HuH-7 (cell line): ENCODE measurements at regions not wholly inside any gene's neighbourhood (a gene's known extent, or its start where the extent isn't known, plus 50 kb on each side); places are given as distances from the start of the nearest gene placed in this dataset.

Experiments used
- DNase-seq: peaks from one replicate; pipeline ENCODE4 v3.0.0; 2011; ENCODE audit warnings: low spot score

- DNase-seq = no peak
Observed at GRCh38 chr13:38519229-38519911, 167.5 kb upstream of the FREM2 start.

- no peak for DNase-seq
Observed at GRCh38 chr13:38520041-38520440, 166.8 kb upstream of the FREM2 start.

- no peak for DNase-seq
Observed at GRCh38 chr13:38527140-38527539, 159.7 kb upstream of the FREM2 start.

GRCh38 chr13:38528986-38529385 lies 157.9 kb upstream of the FREM2 start:
- DNase-seq = no peak

- DNase-seq = no peak
Observed at GRCh38 chr13:38530492-38530891, 156.4 kb upstream of the FREM2 start.

GRCh38 chr13:38535261-38535660 lies 151.6 kb upstream of the FREM2 start:
- no peak for DNase-seq

GRCh38 chr13:38537051-38537450 lies 149.8 kb upstream of the FREM2 start:
- DNase-seq = no peak

GRCh38 chr13:38538422-38538821 lies 148.5 kb upstream of the FREM2 start:
- no peak for DNase-seq

- DNase-seq = no peak
Observed at GRCh38 chr13:38539632-38540031, 147.2 kb upstream of the FREM2 start.

- no peak for DNase-seq
Observed at GRCh38 chr13:38542601-38543000, 144.3 kb upstream of the FREM2 start.

- DNase-seq = no peak
Observed at GRCh38 chr13:38543561-38543960, 143.3 kb upstream of the FREM2 start.

- DNase-seq = no peak
Observed at GRCh38 chr13:38563739-38564138, 123.1 kb upstream of the FREM2 start.

GRCh38 chr13:38564256-38565150 lies 122.4 kb upstream of the FREM2 start:
- DNase-seq = no peak

GRCh38 chr13:38566023-38566422 lies 120.9 kb upstream of the FREM2 start:
- DNase-seq = no peak

- no peak for DNase-seq
Observed at GRCh38 chr13:38566519-38566918, 120.4 kb upstream of the FREM2 start.

- DNase-seq = no peak
Observed at GRCh38 chr13:38570706-38571105, 116.2 kb upstream of the FREM2 start.

- DNase-seq = no peak
Observed at GRCh38 chr13:38575427-38575826, 111.5 kb upstream of the FREM2 start.

GRCh38 chr13:38577048-38577447 lies 109.8 kb upstream of the FREM2 start:
- DNase-seq = no peak

- peak; percentile 3 for DNase-seq
Observed at GRCh38 chr13:38582133-38582532, 104.7 kb upstream of the FREM2 start.

GRCh38 chr13:38590230-38590629 lies 96.6 kb upstream of the FREM2 start:
- DNase-seq = no peak

- no peak for DNase-seq
Observed at GRCh38 chr13:38590796-38591507, 95.9 kb upstream of the FREM2 start.

GRCh38 chr13:38602266-38602665 lies 84.6 kb upstream of the FREM2 start:
- no peak for DNase-seq
